Kidney (tissue), 13 donors: ENCODE measurements at regions not wholly inside any gene's neighbourhood (a gene's known extent, or its start where the extent isn't known, plus 50 kb on each side); places are given as distances from the start of the nearest gene placed in this dataset.

ENCODE experiments used
- DNase-seq, 5 donors: peaks; one replicate each; pipeline ENCODE4 v3.0.0-alpha.2; 2013 to 2020
- FAIRE-seq: peaks from 2 replicates; lab custom pipeline; 2012; peaks lifted over from hg19 to GRCh38; lab: Jason Lieb, UNC
- H3K27ac ChIP-seq, 2 donors: one replicate each; pipeline ENCODE4 v1.7.0; 2013; ENCODE audit warnings: low read depth in 2 of 2, low read length in 2 of 2, inconsistent platforms in 1 of 2
- H3K27me3 ChIP-seq: one replicate; pipeline ENCODE4 v1.7.1; 2013; ENCODE audit warnings: low read length, inconsistent platforms; ENCODE audit not compliant: control insufficient read depth, insufficient read depth
- H3K36me3 ChIP-seq, 3 donors: one replicate each; pipeline versions ENCODE4 v1.7.0 to v1.7.1; 2013; ENCODE audit warnings: low read length in 3 of 3, control low read depth in 1 of 3, inconsistent platforms in 1 of 3; ENCODE audit not compliant: insufficient read depth in 3 of 3, control insufficient read depth in 2 of 3
- H3K4me1 ChIP-seq, 3 donors: one replicate each; pipeline versions ENCODE4 v1.7.0 to v1.7.1; 2013; ENCODE audit warnings: low read length in 3 of 3, inconsistent platforms in 1 of 3, low read depth in 1 of 3; ENCODE audit not compliant: control insufficient read depth in 2 of 3, insufficient read depth in 2 of 3
- H3K4me3 ChIP-seq, 3 donors: one replicate each; pipeline versions ENCODE4 v1.7.0 to v1.8.1; 2013; ENCODE audit warnings: low read length in 3 of 3, control low read depth in 1 of 3, inconsistent platforms in 1 of 3
- H3K9ac ChIP-seq, 3 donors: one replicate each; pipeline versions ENCODE4 v1.7.0 to v1.7.1; 2013; ENCODE audit warnings: low read length in 3 of 3, control low read depth in 1 of 3, inconsistent platforms in 1 of 3
- H3K9me3 ChIP-seq, 3 donors: one replicate each; pipeline versions ENCODE4 v1.7.0 to v1.7.1; 2013; ENCODE audit warnings: low read length in 3 of 3, control low read depth in 1 of 3, inconsistent platforms in 1 of 3; ENCODE audit not compliant: control insufficient read depth in 2 of 3, insufficient read depth in 1 of 3
- CTCF ChIP-seq: IDR thresholded peaks from 3 replicates; pipeline ENCODE4 v1.5.1; 2012; ENCODE audit warnings: mild to moderate bottlenecking, moderate library complexity, borderline replicate concordance; ENCODE audit not compliant: insufficient read depth; ENCODE audit errors: extremely low read depth
- intact Hi-C: fragments of 100-400 bp; cut with DNase I; formaldehyde crosslinking; loops from one replicate; pipeline ENCODE4 v1.11.1; 2022
- donor health status: control.
- donor health status: control.
- donor health status: control.
- donor health status: control.
- donor health status: control.
- donor health status: DM: yes; HTN: yes; CAD: no.
- donor health status: Normal renal cell carcinoma (clear cell type).

- Histone ChIP-seq H3K36me3 (no peaks in the 10 kb centered on the region), H3K4me3 (no peak overlapping the region), H3K9ac (no peak overlapping the region), H3K9me3 (no peaks in the 10 kb centered on the region), H3K27me3 (no peaks in the 10 kb centered on the region), H3K27ac (no peak overlapping the region), H3K4me1 (no peaks in the 10 kb centered on the region)
- TF ChIP-seq CTCF = no peak
- DNase-seq (no peak), FAIRE-seq (no peak)
- intact Hi-C loops = no loop called here
Measured at GRCh38 chr7:24140001-24140400, 144.0 kb upstream of the NPY start.

- H3K9ac ChIP-seq = no peak overlapping the region
- intact Hi-C loops = no loop called here
- FAIRE-seq = no peak
- no peaks in the 10 kb centered on the region for H3K4me1 ChIP-seq
- no peaks in the 10 kb centered on the region for H3K9me3 ChIP-seq
- no peak for TF ChIP-seq CTCF
- no peaks in the 10 kb centered on the region for H3K27me3 ChIP-seq
- peak in 1 of 5 donors; percentile 14 for DNase-seq
- H3K36me3 ChIP-seq = no peaks in the 10 kb centered on the region
- H3K4me3 ChIP-seq = no peak overlapping the region
- H3K27ac ChIP-seq = no peak overlapping the region
Measured at GRCh38 chr7:24141874-24142509, 142.0 kb upstream of the NPY start.

GRCh38 chr7:24143547-24143946, 140.4 kb upstream of the NPY start:
- H3K36me3 ChIP-seq = no peaks in the 10 kb centered on the region
- no peaks in the 10 kb centered on the region for H3K9me3 ChIP-seq
- H3K27ac ChIP-seq = no peak overlapping the region
- DNase-seq (no peak), FAIRE-seq (no peak)
- H3K4me3 ChIP-seq = no peak overlapping the region
- no peaks in the 10 kb centered on the region for H3K4me1 ChIP-seq
- no peaks in the 10 kb centered on the region for H3K27me3 ChIP-seq
- no peak for TF ChIP-seq CTCF
- no peak overlapping the region for H3K9ac ChIP-seq
- intact Hi-C loops = no loop called here

- no peak overlapping the region for H3K9ac ChIP-seq
- no peak for DNase-seq
- no peaks in the 10 kb centered on the region for H3K36me3 ChIP-seq
- H3K27ac ChIP-seq = no peak overlapping the region
- H3K4me3 ChIP-seq = no peak overlapping the region
- no peak for TF ChIP-seq CTCF
- intact Hi-C loops = no loop called here
- H3K4me1 ChIP-seq = no peaks in the 10 kb centered on the region
- H3K9me3 ChIP-seq = no peaks in the 10 kb centered on the region
- FAIRE-seq = no peak
- no peaks in the 10 kb centered on the region for H3K27me3 ChIP-seq
Measured at GRCh38 chr7:24151944-24152343, 132.0 kb upstream of the NPY start.
